DND-41 (cell line): ENCODE measurements at regions not wholly inside any gene's neighbourhood (a gene's known extent, or its start where the extent isn't known, plus 50 kb on each side); places are given as distances from the start of the nearest gene placed in this dataset.

Experiments
- EZH2 ChIP-seq: IDR thresholded peaks from 3 replicates; pipeline ENCODE4 v1.6.1; 2012; ENCODE audit warnings: borderline replicate concordance, low read depth, mild to moderate bottlenecking, moderate library complexity, low read length, inconsistent platforms; ENCODE audit not compliant: severe bottlenecking
- TF ChIP-seq, protein P1 (sequence below): IDR thresholded peaks from 2 replicates; pipeline ENCODE4 v1.5.1; 2012; ENCODE audit warnings: borderline replicate concordance, low read length, moderate library complexity, mild to moderate bottlenecking; ENCODE audit not compliant: poor library complexity, severe bottlenecking; ENCODE audit errors: extremely low read depth

- TF ChIP-seq, protein P1, sequence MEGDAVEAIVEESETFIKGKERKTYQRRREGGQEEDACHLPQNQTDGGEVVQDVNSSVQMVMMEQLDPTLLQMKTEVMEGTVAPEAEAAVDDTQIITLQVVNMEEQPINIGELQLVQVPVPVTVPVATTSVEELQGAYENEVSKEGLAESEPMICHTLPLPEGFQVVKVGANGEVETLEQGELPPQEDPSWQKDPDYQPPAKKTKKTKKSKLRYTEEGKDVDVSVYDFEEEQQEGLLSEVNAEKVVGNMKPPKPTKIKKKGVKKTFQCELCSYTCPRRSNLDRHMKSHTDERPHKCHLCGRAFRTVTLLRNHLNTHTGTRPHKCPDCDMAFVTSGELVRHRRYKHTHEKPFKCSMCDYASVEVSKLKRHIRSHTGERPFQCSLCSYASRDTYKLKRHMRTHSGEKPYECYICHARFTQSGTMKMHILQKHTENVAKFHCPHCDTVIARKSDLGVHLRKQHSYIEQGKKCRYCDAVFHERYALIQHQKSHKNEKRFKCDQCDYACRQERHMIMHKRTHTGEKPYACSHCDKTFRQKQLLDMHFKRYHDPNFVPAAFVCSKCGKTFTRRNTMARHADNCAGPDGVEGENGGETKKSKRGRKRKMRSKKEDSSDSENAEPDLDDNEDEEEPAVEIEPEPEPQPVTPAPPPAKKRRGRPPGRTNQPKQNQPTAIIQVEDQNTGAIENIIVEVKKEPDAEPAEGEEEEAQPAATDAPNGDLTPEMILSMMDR = no peak
- TF ChIP-seq EZH2 = no peak
Measured at GRCh38 chr1:112144733-112145426, 155.4 kb upstream of the KCND3 start.
